Nephron (organoid): ENCODE measurements at regions not wholly inside any gene's neighbourhood (a gene's known extent, or its start where the extent isn't known, plus 50 kb on each side); places are given as distances from the start of the nearest gene placed in this dataset.

Source experiments
- H3K27ac Mint-ChIP-seq, 3 experiments: 2 replicates each; pipeline ENCODE4 v1.8.0; 2020; ENCODE audit warnings: mixed read lengths in 3 of 3, mild to moderate bottlenecking in 2 of 3, moderate library complexity in 1 of 3
- H3K27me3 Mint-ChIP-seq: 2 replicates; pipeline ENCODE4 v1.8.0; 2021; ENCODE audit warnings: low read depth, mild to moderate bottlenecking, moderate library complexity, mixed read lengths
- H3K36me3 Mint-ChIP-seq: 2 replicates; pipeline ENCODE4 v1.8.0; 2020; ENCODE audit warnings: low read depth, mixed read lengths
- H3K4me1 Mint-ChIP-seq: 2 replicates; pipeline ENCODE4 v1.8.0; 2020; ENCODE audit warnings: mixed read lengths
- H3K4me3 Mint-ChIP-seq, 3 experiments: 2 replicates each; pipeline ENCODE4 v1.8.0; 2020; ENCODE audit warnings: mild to moderate bottlenecking in 3 of 3, mixed read lengths in 3 of 3, moderate library complexity in 2 of 3
- H3K9me3 Mint-ChIP-seq: 2 replicates; pipeline ENCODE4 v1.8.0; 2020; ENCODE audit warnings: mixed read lengths
- TF ChIP-seq, protein P1 (sequence below), 3 experiments: fragments of 200-600 bp; sonication (generic); IDR thresholded peaks; one replicate each; pipeline ENCODE4 v1.5.0; 2021; ENCODE audit warnings: antibody characterized with exemption in 3 of 3; ENCODE audit not compliant: unreplicated experiment in 3 of 3

DNA sequence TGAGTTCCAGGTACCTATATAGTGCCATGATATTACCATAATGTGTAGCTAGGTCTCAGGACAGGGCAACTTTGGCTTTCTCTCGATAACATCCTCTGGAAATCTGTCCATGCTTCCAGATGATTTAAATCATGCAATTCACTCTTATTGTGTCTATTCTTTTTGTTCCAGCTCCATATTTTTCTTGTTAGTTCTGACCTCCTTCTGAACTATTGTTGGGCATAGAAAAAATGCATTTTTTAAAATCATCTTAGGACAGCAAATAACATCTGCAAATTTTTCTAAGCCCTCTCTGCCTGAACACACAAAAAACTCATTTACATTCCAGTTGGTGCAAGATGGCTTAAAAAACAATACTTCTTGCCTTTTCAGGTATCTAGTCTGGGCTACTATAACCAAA, 1561.0 kb upstream of the MIR17HG start:
- no peak overlapping the region for H3K4me3 Mint-ChIP-seq
- H3K36me3 Mint-ChIP-seq: no peaks in the 10 kb centered on the region
- no peaks in the 10 kb centered on the region for H3K9me3 Mint-ChIP-seq
- TF ChIP-seq, protein P1, sequence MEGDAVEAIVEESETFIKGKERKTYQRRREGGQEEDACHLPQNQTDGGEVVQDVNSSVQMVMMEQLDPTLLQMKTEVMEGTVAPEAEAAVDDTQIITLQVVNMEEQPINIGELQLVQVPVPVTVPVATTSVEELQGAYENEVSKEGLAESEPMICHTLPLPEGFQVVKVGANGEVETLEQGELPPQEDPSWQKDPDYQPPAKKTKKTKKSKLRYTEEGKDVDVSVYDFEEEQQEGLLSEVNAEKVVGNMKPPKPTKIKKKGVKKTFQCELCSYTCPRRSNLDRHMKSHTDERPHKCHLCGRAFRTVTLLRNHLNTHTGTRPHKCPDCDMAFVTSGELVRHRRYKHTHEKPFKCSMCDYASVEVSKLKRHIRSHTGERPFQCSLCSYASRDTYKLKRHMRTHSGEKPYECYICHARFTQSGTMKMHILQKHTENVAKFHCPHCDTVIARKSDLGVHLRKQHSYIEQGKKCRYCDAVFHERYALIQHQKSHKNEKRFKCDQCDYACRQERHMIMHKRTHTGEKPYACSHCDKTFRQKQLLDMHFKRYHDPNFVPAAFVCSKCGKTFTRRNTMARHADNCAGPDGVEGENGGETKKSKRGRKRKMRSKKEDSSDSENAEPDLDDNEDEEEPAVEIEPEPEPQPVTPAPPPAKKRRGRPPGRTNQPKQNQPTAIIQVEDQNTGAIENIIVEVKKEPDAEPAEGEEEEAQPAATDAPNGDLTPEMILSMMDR (IDR thresholded peaks at IDR 0.05; ENCODE audit: unreplicated experiment in 3 of 3): no peak
- H3K4me1 Mint-ChIP-seq: peaks cover 13% of the 10 kb centered on the region
- H3K27ac Mint-ChIP-seq: peak overlapping the region in 1 of 3 experiments; percentile 10
- no peaks in the 10 kb centered on the region for H3K27me3 Mint-ChIP-seq

DNA sequence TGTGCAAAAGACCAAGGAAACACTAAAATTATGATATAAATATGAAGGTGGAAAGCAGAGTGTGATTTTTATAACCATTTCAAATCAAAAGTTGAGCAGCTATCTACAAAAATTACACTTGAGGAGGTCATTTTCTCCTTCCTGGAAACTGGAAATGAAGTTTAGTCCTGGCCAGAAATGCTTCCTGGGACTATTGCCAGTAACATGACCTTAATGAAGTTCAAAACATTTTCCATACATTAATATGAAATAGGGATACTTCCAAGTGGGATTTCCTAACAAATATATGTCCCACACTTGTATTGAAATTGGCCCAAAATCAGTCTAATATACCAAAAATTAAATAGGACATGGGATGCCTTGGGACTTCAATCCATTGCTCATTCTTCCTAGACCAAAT, 1556.8 kb upstream of the MIR17HG start:
- Mint-ChIP-seq H3K36me3 (no peaks in the 10 kb centered on the region), H3K4me1 (peaks cover 22% of the 10 kb centered on the region), H3K4me3 (no peak overlapping the region), H3K27ac (peak overlapping the region in 1 of 3 experiments; percentile 25), H3K27me3 (no peaks in the 10 kb centered on the region), H3K9me3 (no peaks in the 10 kb centered on the region)
- TF ChIP-seq, protein P1 (IDR thresholded peaks at IDR 0.05; ENCODE audit: unreplicated experiment in 3 of 3): no peak

DNA sequence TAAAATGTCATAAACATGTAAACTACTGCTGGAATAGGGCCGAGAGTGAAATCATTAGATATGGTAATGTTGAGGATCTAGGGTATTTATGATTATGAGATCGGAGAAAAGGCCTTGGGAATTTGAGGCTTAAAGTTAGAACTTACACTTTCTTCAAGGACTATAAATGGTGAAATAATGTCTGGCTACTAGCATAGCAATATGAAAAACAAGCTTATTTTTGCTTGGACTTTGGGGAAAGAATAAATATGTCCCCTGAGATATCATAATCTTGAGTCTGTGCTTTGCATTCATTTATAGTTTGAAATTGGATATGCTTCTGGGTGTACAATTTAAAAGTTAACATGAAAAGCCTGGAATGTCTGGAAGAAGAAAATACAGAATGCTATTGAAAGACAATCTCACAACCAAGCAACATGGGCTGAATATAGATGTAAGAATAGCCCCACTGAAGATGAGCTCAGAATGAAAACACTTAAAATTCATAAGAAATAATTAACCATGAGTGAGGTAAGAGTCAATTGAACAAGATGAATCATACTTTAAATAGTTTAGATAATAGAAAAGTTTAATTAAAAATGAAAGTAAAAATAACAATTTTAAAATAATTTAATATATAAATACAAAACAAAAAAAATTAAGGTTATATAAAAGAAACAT, 1555.4 kb upstream of the MIR17HG start:
- Mint-ChIP-seq H3K27ac (peak overlapping the region; percentile 5 to 25 (median 15)), H3K9me3 (no peaks in the 10 kb centered on the region), H3K27me3 (no peaks in the 10 kb centered on the region), H3K36me3 (no peaks in the 10 kb centered on the region), H3K4me3 (peak overlapping the region in 1 of 3 experiments; percentile 8), H3K4me1 (peaks cover 22% of the 10 kb centered on the region)
- TF ChIP-seq, protein P1 (IDR thresholded peaks at IDR 0.05; ENCODE audit: unreplicated experiment in 3 of 3): no peak

DNA sequence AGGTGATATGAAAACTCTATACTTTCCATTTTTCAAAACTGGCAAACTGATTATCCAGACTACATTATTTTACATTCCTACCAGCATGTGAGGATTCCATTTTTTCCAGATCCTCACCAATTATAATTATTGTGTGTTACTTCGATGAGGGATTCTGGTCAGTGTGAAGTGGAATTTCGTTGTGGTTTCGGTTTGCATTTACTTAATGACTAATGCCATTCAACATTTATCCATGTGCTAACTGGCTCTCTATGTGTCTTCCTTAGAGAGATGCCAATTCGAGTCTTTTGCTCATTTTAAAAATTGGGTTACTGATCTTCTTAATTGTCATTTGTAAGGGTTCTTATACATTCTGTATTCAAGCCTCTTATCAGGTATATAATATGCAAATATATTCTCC, 1551.3 kb upstream of the MIR17HG start:
- H3K27ac Mint-ChIP-seq: no peak overlapping the region
- TF ChIP-seq, protein P1 (IDR thresholded peaks at IDR 0.05; ENCODE audit: unreplicated experiment in 3 of 3): no peak
- peaks cover 12% of the 10 kb centered on the region for H3K4me1 Mint-ChIP-seq
- peaks cover 6% of the 10 kb centered on the region for H3K9me3 Mint-ChIP-seq
- no peaks in the 10 kb centered on the region for H3K36me3 Mint-ChIP-seq
- H3K27me3 Mint-ChIP-seq: no peaks in the 10 kb centered on the region
- no peak overlapping the region for H3K4me3 Mint-ChIP-seq

DNA sequence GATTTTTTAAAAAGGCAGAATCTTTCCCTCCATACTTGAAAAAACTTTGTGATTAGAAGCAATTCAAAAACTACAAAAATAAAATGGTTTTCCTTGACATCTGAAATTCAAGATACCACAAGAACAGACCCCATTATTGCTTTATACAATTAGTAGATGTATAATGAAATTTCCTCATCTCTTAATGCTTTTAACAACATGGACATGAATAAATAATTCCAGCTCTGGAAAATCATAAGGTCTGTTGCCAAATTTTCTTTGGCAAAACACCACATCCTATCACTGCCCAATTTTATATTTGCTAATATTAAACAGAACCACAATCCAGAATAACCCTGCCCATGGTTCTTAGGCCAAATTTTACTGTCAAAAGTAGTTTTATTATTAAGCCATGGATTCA, 1543.6 kb upstream of the MIR17HG start:
- Mint-ChIP-seq H3K4me3 (no peak overlapping the region), H3K27ac (no peak overlapping the region), H3K4me1 (no peaks in the 10 kb centered on the region), H3K9me3 (peaks cover 6% of the 10 kb centered on the region), H3K36me3 (no peaks in the 10 kb centered on the region), H3K27me3 (no peaks in the 10 kb centered on the region)
- TF ChIP-seq, protein P1 (IDR thresholded peaks at IDR 0.05; ENCODE audit: unreplicated experiment in 3 of 3): no peak

DNA sequence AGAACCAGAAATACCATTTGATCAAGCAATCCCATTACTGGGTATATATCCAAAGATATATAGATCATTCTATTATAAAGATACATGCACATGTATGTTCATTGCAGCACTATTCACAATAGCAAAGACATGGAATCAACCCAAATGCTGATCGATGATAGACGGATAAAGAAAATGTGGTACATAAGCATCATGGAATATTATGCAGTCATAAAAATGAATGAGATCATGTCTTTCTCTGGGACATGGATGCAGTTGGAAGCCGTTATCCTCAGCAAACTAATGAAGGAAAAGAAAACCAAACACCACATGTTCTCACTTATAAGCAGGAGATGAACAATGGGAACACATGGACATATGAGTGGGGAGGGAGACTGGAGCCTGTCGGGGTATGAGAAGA, 1540.9 kb upstream of the MIR17HG start:
- no peaks in the 10 kb centered on the region for H3K36me3 Mint-ChIP-seq
- no peaks in the 10 kb centered on the region for H3K4me1 Mint-ChIP-seq
- H3K4me3 Mint-ChIP-seq: no peak overlapping the region
- H3K9me3 Mint-ChIP-seq: no peaks in the 10 kb centered on the region
- H3K27ac Mint-ChIP-seq: no peak overlapping the region
- no peaks in the 10 kb centered on the region for H3K27me3 Mint-ChIP-seq
- TF ChIP-seq, protein P1 (IDR thresholded peaks at IDR 0.05; ENCODE audit: unreplicated experiment in 3 of 3): no peak
